ENCODE measurements at regions not wholly inside any gene's neighbourhood (a gene's known extent, or its start where the extent isn't known, plus 50 kb on each side); places are given as distances from the start of the nearest gene placed in this dataset.
"Not testable (repeated sequence)": the region's sequence is repeated elsewhere in the genome, so short reads cannot be mapped to it uniquely, and the experiment has no call there.

DNA sequence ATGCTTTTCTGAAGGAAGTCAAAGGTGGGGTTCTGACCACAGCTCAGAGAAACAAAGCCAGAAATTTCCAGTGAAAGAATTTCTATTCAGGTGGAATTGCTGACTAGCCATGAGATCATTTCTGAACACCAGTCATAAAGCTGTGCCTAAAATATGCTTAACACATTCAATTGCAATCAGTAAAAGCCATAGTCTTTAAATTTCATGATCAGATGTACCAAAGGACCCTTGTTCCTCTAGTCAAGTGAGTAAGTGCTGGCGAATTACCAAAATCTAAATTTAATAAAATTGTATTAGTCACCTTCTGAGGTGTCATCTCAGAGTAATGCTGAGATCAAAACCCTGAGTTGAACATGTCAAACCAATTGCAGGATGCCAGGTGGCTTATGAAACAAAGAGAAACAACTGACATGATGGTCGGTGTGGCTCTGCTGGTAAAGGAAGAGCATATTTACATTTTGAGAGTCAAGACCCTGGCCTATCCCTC is 334.2 kb upstream of the CCNH start:
- DNase-seq (ENCODE audit: low read depth): no peak

DNA sequence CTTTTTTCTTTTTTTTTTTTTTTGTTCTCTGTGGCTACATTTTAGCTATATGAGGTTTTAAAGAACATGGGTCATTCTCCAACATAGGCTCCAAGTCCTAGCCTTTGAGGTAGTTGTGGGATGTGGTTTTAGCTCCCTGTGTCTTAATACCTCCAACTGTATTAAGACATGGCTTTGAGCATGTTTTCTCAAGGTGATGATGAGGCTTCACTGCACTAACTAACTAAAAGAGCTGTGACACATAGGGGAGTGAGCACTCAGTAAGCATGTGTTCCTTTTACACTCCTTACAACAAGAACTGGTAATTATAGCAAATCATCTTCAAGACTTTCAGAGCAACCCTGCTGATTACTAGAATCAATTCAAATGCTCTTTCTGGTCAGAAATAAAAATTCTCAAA is 333.6 kb upstream of the CCNH start:
- no peak for DNase-seq (ENCODE audit: low read depth)

DNA sequence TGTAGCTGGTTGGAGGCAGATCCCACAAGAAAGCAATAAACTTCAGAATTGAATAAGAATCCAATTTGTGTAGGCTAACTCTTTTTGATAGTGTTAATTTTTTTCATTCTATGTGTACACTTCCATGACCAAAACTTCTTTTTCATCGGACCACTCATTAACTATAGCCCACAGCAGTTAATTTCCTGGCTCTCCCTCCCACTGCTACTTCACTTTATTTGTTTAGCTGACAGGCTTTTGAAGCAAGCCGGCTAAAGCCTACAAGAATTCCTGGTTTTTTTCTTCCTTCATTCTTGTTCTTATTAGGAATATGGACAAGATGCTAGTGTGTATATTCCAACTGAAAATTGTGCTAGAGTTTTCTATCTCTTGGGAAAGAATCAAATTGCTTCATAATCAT is 329.2 kb upstream of the CCNH start:
- no peak for DNase-seq (ENCODE audit: low read depth)

DNA sequence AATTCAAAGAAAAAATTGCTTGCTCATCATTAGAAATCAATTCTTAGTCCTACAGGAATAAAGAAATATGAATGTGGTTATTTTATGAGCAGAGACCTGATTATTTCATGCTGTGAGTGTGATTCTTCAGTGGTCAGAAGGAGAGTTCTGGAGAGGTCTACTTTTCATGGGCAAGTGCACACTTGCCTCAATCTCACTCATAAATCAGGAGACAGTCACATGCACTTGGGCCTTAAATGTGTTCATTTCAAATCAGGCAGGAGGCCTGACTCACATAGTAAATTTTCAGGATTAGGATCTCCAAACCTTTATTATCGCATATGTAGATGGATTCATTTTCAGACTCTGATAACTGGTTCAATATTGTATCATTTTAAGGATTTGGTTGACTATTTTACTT is 323.2 kb upstream of the CCNH start:
- DNase-seq (ENCODE audit: low read depth): no peak

DNA sequence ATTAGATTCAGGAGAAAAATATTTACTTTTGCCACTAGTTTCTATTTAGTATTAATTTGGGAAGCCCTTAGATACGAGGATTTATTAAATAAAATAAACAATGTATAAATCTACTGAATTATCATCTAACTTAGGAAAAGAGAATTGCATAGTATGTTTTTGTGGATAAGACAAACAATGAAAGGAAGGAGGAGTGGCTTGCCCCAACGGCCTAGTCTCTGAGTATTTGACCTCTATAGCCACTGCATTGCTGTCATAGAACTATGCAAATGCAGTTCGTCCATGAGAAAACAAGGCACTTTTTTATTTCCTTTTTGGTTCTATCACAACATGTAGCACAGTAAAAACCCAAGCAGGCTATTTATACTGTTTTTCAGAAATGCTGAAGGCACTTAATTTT is 321.2 kb upstream of the CCNH start:
- DNase-seq (ENCODE audit: low read depth): no peak

DNA sequence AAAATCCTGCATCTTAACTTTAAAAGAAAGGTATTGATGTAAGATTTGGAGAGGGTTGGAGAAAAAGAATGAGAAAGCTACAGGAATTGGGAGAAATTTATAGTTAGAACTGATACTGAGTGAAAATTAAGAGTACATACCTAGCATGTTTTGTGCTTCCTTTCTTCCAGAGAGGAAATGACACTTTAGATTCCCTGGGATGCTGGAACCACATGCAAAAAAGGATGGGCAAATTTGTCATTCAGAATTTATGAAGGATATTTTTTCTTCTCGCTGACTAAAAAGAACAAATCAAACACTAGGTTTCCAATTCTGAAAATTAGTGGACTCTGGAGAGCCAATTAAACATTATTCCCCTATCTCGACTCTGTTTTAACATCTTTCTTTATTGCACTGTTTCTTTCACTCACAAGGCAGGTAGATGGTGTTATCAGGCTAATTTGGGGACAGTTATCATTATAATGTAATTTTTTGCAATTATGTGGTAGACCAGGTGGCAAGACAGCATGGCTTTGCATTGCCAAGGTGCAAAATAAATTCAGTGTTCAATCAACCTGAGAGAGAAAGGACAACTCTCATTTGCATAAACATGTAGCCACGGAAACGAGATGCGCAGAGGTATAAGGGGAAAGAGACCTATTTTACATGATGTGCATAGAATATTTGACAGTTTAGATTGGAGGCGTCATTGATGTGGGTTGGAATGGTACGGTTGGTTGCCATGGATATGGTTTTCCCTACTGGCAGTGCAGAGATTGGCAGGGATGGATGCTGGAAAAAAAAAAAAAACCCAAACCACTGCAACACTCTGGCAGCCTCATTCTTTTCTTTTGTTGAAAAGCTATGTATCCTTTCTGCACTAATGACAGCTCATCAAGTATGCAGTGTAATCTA is 320.4 kb upstream of the CCNH start:
- DNase-seq (ENCODE audit: low read depth): no peak

DNA sequence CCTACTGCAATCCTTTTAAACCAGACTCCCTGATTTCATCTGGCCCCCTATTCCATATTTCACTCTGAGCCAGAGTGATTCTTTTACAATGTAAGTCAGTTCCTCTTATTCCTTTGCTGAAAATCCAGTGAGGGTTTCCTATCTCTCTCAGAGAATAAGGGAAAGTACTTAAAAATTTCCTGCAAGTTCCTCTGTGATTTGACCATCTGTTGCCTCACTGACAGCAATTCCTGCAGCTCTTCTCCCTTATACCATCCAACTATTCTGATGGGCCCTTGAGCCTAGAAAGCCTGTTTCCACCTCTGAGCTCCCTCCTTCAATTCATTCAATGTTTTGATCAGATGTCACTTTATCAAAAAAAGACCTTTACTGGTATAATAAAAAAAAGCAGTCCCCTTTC is 317.1 kb upstream of the CCNH start:
- DNase-seq (ENCODE audit: low read depth): no peak

DNA sequence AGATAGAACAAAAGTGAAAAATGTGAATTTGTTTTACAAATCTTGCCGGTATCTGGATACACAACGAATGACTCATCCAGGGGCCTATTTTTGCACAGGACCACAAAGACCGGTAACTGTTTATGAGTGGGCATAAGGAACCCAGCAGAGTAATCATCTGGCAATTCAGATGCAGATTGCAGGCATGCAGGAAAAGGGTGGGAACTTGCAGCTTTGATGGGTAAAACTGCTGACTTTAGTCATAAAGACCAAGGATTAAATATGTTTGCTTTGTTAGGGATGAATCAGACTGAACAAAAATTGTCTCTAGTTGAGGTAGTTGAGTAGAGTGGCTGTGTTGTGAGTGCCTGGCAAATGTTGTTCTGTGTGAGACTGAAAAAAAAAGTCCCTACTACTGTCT is 309.6 kb upstream of the CCNH start:
- no peak for DNase-seq (ENCODE audit: low read depth)

DNA sequence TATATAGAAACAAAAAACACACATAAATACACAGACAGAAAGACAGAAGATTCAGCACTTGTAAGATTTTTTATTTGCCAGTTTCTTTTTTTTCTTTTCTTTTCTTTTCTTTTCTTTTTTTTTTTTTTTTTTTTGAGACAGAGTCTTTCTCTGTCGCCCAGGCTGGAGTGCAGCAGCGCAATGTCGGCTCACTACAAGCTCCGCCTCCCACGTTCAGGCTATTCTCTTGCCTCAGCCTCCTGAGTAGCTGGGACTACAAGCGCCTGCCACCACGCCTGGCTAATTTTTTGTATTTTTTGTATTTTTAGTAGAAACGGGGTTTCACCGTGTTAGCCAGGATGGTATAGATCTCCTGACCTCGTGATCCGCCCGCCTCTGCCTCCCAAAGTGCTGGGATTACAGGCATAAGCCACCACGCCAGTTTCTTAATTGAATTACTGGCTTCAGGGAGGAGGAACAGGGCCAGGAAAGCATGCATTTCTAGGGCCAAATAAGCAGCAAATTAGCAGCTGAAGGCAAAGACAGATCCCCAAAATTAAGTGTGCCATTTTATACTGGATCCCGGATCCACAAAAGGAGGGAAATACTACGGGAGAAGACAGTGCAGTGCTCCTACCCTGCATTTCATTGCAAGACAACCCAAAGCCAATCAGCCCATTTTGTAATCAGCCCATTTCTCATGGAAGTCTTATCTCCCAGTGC is 305.6 kb upstream of the CCNH start:
- DNase-seq (ENCODE audit: low read depth): not testable (repeated sequence)

DNA sequence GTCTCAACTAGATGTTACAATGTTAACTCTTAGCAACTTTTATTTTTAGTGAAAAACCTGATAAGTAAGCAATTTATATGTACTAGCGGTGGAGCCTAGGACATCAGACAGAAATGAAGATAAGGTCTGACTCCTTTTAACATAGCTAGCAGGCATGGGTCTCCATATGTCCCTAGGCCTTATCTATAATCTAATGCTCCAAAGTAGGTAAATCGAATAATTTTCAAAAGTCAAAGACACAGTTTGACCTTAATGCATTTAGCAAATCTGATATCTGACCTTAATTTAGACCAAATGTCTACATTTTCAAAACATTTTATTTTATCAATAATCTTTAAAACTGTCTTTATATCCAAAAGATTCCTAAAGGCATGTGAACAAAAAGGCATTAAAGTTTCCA is 305.0 kb upstream of the CCNH start:
- no peak for DNase-seq (ENCODE audit: low read depth)

DNA sequence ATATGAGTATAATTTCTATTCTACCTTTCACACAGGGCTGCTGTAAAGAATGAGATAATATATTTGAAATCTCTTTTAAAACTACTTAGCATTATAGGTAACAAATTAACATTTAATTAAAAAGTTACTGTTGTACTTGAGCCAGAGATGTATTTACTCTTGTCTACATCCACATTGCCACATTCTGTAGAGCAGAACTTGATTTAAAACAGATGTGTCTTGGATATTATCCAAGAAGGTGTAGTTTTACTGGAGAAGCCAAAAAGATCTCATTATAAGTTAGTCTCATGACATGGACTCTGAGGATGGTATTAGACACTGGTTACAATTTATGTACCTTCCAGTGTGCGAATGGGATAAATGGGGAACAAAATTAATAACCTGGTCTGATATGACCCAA is 293.1 kb upstream of the CCNH start:
- DNase-seq (ENCODE audit: low read depth): no peak

DNA sequence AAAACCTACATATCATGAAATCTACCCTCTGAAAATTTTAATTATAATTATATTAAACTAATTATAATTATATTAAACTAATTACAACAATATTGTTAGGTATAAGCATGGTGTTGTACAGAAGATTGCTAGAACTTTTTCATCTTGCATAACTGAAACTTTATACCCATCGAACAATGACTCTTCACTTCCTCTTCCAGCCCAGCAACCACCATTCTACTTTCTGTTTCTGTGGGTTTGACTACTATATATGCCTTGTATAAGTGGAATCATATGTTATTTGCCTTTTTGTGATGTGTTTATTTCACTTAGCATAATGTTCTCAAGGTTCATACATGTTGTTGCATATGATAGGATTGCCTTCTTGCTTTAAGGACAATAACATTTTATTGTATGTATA is 274.2 kb upstream of the CCNH start:
- DNase-seq (ENCODE audit: low read depth): no peak

DNA sequence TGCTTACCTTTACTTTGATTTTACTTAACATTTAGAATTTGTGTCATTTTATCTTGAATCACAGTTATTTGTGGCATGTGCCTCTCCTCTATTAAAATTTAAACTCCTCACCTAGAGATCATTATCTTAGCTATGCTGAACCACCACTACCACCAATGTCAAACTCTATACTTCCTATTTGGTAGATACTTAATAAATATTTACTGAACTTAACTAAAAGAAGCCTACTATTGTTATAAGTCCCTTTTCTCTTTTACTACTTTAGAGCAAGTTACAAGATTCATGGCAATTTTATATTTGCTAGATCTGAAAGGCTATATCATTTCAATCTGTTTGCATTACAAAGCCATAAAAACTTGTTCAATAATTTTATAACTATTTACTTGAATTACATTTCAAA is 273.3 kb upstream of the CCNH start:
- DNase-seq (ENCODE audit: low read depth): no peak

DNA sequence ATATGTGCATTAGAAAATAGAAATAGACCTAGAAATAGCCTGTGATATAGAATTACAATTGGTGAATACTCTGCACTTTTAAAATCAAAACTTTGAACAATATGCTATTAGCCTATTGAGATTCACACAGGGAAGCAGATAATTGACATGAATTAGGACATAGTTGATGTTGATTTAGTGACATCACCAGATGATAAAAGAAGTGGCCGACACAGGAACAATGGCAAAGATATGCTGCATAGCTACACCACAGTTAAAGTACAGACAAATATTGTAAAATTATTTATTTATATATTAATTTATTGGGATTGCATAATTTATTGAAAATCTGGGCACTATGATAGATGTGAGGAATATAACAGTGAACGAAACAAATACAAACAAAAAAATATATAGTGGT is 261.5 kb upstream of the CCNH start:
- no peak for DNase-seq (ENCODE audit: low read depth)

DNA sequence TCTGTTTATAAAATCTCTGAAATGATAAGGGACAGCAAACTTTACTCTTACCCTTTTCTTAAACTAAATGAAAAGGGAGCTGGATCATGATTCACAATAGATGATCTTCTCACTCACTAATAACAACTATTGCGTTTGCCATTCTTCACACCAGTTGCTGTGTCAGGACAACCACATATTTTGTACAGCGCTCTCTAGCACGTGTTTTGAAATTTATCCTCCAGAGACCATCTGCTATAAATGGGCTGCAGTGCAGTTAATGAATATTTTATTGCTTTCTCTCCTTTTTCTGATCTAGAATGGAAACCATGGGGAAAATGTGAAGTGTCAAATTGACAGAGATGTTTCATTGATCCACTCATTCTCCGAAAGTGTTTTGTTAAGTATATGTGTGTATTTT is 258.4 kb upstream of the CCNH start:
- DNase-seq (ENCODE audit: low read depth): no peak

DNA sequence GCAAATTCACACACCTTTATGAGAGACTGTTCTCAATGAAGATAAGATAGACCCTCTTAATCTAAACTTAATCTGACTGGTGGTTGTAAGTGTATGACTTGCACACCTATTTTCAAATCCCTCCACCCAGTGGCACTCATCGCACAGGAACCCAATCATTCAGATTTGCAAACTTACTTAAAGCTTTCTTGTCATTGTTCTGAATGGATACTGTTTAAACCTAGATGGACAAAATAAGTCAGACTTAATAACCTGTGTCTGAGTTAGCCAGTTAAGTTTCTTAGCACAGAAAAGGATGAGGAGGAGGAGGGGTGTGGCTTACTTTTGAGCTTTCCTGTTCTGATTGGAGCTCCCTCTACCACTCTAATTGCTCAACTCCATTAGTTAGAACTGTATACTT is 252.4 kb upstream of the CCNH start:
- DNase-seq (ENCODE audit: low read depth): no peak

DNA sequence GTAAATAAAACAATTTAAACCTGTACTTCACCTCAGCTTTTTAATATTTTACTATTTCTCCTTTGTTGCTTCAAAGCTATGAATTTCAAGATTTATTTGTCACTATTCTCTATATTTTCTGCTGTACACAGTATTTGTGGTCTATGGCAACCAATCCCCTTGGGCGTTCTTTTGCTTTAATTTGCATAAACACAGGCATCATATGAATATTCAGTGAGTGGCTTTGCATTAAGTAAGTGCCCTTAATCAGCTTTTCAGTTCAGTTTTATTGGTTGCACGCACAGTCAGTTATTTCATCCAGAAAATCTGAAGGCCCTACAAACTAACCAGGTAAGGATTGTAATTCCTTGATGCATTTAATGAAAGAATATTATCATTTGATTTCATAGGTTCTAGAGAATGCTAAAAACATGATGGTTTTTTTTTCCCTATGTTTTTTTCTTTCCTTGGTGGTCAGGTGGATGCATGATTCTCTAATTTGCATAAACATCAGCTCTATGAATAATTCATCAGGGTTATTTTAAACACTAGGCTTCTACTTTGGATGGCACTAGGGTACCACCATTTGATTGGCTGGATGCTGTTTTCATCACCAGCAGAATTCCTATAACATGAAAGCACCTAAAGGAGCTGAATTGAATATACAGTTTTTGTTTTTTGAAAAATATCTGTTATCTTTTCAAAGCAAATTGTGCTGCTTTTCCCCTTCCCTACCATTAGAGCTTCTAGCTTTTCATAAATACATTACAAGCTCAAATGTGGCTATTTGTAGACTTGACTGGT is 249.2 kb upstream of the CCNH start:
- DNase-seq (ENCODE audit: low read depth): no peak

DNA sequence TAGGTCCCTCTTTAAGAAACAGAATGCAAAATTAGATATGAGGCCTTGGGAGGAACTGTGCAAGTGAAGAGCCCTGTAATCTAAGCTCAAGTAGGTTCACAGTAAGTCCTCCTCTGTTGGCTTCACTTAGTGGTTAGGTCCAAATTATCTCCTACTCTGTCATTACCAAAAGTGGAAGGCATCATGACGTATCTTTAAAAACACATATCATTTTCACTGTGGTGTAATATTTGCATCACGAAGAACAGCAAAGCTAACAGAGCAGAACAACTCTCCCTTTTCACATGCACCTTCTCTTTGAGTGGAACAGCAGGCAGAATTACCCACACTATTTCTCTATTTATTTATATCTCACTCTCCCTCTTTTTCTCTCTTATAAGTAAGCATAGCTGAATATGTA is 240.5 kb upstream of the CCNH start:
- DNase-seq (ENCODE audit: low read depth): no peak

DNA sequence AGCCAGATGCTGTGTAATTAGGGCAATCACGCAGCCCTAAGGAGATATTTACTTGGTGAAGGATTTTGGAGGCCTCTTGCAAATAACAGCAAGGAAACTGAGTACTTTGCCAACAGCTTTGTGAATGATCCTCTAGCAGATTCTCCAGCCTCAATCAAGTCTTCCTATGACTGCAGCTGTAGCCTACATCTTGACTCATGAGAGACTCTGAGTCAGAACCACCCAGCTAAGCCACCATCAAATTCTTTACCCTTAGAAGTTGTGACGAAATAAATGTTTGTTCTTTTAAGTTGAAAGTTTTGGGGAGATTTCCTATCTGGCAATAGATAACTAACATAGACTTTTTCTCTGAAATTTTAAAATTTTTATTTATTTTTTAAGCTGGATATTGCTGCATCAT is 237.6 kb upstream of the CCNH start:
- DNase-seq (ENCODE audit: low read depth): no peak

DNA sequence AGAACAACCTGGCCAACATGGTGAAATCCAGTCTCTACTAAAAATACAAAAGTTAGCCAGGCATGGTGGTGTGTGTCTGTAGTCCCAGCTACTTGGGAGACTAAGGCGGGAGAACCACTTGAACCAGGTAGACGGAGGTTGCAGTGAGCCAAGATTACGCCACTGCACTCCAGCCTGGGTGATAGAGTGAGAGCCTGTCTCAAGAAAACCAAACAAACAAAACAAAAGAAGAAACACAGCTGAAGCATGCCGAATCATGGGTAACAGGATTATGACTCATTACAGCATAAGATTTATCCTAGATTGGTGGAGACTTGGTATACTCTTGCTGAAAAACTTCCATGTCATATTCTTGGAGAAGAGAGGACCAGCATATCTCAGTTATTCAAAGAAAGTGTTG is 236.7 kb upstream of the CCNH start:
- DNase-seq (ENCODE audit: low read depth): no peak

DNA sequence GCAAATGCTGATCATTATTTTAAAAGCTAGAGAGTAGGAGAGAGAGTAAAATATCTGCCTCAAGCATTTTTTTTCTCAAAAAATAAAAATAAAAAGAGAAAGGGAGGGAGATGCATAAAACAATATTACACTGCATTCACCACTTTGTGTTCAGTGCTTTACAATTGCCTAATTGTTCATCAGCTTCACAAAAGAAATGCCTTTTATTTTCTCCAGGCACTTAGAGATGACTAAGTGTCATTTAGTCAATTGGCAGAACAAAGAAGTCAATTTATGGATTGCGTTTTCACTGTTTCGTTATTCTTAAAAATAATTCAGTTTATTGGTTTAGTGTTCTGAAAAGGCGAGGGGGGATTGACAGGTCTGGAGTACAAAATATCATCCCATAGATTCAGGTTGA is 232.5 kb upstream of the CCNH start:
- DNase-seq (ENCODE audit: low read depth): no peak

DNA sequence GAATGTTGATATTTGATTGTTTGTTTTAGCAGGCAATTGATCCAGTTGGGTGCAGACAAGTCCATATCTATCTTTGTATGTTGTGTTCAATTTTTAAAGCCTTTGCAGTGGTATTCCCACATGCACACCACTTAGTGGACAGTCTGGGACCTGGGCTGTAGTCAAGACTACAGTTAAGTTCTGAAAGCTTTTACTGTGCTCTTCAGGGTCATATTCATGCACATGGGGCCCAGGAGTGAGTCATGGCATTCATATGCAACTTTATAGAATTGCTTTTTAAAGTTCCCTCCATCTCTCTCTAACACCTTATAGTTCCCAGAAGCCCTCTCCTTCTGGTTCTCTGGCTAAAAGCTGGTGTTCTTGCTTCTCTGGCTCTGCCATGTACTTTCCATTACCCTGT is 228.2 kb upstream of the CCNH start:
- DNase-seq (ENCODE audit: low read depth): no peak

DNA sequence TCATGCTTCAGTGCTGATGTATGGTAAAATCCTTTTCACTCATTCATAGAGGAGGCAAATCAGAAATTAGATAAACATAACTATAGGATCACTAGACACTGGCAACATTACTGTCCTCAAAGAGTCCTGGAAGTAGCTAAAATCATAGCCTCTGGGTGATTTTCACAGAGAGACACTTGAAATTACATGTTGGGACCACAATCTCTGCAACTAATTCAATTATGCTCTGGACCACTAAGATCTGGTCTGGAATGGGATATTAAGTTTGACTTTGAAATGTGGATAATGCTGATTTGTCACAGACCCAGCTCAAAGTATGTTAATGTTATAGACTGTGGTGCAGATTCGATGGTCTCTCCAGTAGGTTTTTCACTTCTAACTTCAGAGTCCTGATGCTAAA is 214.6 kb upstream of the CCNH start:
- DNase-seq (ENCODE audit: low read depth): no peak
